ENCODE measurements at regions not wholly inside any gene's neighbourhood (a gene's known extent, or its start where the extent isn't known, plus 50 kb on each side); places are given as distances from the start of the nearest gene placed in this dataset.

DNA sequence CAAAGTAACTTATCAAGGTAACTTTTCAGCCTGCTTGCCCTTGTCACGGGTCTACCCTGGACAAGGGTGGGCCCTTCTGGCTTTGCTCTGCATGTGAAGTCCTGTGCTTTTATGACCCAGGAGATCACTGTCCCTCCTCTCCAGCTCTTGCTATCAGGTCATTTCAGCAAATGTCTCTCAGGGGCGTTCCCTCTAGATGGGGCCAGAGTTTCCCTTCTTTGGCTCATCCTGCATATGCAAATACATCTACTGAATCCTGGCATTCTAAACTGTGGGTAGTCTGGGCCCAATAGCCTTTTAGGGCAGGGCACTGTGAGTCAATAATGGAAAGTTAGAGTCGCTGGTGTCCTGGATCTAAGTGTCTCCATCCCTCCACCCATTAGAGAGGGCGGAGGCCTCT, 366.9 kb upstream of the USP24 start:
- TF ChIP-seq, protein P1, sequence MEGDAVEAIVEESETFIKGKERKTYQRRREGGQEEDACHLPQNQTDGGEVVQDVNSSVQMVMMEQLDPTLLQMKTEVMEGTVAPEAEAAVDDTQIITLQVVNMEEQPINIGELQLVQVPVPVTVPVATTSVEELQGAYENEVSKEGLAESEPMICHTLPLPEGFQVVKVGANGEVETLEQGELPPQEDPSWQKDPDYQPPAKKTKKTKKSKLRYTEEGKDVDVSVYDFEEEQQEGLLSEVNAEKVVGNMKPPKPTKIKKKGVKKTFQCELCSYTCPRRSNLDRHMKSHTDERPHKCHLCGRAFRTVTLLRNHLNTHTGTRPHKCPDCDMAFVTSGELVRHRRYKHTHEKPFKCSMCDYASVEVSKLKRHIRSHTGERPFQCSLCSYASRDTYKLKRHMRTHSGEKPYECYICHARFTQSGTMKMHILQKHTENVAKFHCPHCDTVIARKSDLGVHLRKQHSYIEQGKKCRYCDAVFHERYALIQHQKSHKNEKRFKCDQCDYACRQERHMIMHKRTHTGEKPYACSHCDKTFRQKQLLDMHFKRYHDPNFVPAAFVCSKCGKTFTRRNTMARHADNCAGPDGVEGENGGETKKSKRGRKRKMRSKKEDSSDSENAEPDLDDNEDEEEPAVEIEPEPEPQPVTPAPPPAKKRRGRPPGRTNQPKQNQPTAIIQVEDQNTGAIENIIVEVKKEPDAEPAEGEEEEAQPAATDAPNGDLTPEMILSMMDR (IDR thresholded peaks at IDR 0.05), result no peak
- no peak for TF ChIP-seq POLR2A (IDR thresholded peaks at IDR 0.05)

All from testis (tissue), 2 donors.